D721Med (cell line): ENCODE measurements at regions not wholly inside any gene's neighbourhood (a gene's known extent, or its start where the extent isn't known, plus 50 kb on each side); places are given as distances from the start of the nearest gene placed in this dataset.

Experiments used
- DNase-seq: peaks from one replicate; pipeline ENCODE4 v3.0.0; 2011; ENCODE audit warnings: low spot score; ENCODE audit not compliant: insufficient read length
- FAIRE-seq: peaks from 2 replicates; lab custom pipeline; 2011; peaks lifted over from hg19 to GRCh38; lab: Jason Lieb, UNC
- TF ChIP-seq, protein P1 (sequence below): IDR thresholded peaks from 2 replicates; pipeline ENCODE4 v1.5.1; 2012; ENCODE audit warnings: mild to moderate bottlenecking, control low read depth; ENCODE audit not compliant: insufficient read depth; ENCODE audit errors: missing control alignments

DNA sequence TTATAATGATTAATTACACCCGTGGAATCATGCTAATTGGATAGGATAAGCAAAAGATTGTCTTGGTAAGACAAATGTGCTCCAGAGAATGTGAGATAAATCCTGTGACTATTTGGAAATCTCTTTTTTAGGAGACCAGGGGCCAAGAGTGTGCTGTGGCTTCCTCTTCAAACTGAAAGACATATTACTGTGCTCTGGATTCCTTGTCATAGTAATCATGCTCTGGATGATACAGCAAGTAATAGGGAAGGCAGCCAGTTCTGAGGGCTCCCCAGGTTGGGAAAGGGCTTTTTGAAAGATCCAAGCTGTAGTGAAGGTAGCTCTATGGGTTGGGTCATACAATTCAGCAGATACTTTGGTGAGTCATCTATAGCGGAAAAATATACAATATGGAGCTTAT lies 600.5 kb downstream of the PCDH18 start:
- DNase-seq: no peak
- FAIRE-seq: no peak
- TF ChIP-seq, protein P1, sequence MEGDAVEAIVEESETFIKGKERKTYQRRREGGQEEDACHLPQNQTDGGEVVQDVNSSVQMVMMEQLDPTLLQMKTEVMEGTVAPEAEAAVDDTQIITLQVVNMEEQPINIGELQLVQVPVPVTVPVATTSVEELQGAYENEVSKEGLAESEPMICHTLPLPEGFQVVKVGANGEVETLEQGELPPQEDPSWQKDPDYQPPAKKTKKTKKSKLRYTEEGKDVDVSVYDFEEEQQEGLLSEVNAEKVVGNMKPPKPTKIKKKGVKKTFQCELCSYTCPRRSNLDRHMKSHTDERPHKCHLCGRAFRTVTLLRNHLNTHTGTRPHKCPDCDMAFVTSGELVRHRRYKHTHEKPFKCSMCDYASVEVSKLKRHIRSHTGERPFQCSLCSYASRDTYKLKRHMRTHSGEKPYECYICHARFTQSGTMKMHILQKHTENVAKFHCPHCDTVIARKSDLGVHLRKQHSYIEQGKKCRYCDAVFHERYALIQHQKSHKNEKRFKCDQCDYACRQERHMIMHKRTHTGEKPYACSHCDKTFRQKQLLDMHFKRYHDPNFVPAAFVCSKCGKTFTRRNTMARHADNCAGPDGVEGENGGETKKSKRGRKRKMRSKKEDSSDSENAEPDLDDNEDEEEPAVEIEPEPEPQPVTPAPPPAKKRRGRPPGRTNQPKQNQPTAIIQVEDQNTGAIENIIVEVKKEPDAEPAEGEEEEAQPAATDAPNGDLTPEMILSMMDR: no peak

DNA sequence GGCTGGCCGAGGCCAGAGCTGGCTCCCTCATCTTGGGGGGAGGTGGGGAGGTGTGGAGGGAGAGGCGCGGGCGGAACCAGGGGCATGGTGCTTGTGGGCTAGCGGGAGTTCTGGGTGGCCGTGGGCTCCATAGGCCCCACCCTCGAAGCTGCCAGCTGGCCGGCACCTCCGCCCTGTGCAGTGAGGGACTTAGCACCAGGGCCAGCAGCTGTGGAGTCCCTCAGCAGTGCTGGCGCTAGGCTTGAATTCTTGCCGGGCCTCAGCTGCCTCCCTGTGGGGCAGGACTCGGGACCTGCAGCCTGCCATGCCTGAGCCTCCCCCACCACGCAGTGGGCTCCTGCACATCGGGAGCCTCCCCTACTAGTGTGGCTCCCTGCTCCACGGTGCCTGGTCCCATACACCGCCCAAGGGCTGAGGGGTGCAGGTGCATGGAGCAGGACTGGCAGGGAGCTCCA lies 603.3 kb downstream of the PCDH18 start:
- TF ChIP-seq, protein P1: no peak
- DNase-seq (no peak), FAIRE-seq (no peak)

DNA sequence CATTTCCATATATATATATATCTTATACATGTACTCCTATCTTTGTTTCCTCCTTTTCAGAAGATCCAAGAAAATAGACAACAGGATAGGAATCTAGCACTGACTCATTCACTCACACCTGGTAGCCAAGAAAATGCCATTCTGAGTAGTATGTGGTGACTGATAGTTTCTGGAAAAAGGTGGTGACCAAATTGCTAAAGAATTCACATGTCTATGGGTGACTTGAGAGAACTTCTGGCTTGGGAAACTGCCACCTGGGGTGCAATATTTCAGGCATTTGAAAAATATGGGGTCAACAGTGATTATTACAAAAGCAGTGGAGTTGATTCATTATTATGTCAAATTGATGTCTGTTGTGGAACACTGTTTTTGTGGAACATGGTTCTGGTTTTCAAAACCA lies 605.1 kb downstream of the PCDH18 start:
- FAIRE-seq (no peak), DNase-seq (no peak)
- TF ChIP-seq, protein P1: no peak

DNA sequence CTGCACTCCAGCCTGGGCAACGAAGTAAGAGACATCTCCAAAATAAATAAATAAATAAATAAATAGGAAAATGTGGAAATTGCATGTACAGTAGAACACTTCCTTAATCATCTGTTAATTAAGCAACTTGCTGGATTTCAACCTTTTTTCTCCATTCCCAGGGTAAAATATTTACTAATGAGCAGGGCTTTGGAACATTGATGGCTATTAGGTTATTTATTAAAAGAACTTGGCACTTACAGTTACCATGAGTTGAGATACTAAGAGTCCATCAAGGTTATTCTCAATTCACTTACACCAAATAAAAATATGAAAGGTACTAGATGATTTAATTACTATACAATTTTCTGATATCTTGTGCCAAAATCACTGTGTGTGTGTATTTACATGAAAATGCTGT lies 607.1 kb downstream of the PCDH18 start:
- DNase-seq (no peak), FAIRE-seq (no peak)
- TF ChIP-seq, protein P1: no peak

DNA sequence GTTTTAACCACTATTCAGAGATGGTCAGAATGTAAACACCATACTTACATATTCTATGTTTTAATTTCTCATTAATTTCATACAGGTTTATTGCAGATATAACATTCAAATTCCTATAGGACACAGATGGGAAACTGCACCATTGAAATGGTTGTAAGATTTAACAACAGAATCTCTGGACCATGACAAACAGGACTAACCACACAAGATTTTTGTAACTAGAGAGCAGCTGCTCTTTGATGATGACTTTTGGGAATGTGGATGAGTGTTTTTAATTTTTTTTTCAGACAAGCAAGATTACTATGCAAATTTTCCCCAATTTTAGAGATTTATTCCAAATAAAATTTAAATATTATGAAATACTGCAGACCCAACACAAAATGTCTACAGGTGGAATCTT lies 610.2 kb downstream of the PCDH18 start:
- TF ChIP-seq, protein P1: no peak

DNA sequence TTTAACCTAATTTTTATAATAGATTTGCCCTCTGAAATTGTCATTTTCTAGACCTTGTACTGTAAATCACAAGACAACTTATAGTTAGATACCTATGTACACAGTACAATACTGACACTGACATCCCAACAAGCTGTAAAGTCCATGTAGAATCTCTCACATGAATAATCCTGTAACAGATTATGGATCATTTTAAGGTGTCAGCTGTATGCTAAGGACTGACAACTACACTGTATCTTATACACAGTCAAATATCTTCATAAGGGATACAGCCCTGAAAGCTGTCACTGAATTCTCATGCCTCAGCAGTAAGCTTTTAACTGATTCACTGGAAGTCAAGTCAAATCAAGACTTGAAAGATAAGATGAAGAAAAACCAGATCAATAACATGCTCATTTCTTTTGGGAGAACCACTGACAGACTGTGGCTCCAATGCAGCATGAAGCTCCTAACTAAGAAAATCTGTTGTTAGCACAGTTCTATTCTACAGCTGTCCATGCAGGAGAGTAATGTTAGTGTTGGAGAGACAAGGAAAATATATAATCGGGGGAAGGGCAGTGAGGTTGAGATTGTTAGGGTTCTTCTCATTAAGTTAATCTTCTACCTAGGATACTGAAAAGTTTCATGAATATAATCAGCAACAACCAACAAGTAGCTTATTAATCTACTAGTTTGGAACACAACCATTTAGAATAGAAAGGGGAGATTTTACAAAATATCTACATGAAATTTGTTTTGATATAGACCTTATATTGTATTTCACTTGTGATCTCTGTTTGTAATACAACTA lies 612.0 kb downstream of the PCDH18 start:
- FAIRE-seq: no peak
- TF ChIP-seq, protein P1: no peak
- DNase-seq: no peak

More for the DNA sequence above, 610.2 kb downstream of the PCDH18 start:
- FAIRE-seq (no peak), DNase-seq (no peak)

DNA sequence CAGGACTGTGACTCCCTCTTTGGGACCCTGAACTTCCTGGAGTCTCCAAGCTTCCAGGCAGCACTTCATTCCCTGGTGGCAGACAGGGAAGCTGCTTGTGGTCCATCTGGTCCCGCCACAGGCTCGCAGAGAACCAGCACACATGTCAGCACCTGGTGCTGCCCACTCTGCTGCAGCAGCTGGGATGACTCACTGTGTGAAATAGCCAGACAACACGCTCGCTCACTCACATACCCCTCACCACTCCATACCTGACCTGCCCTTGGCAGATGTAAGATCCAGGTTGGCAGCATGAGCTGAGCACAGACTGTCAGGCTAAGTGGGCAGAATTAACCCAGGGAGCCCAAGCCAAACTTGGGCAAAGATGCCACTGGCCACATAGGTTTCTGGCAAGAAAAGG lies 613.5 kb downstream of the PCDH18 start:
- FAIRE-seq (no peak), DNase-seq (no peak)
- TF ChIP-seq, protein P1: no peak
